NCI-H146 (cell line): ENCODE measurements at regions not wholly inside any gene's neighbourhood (a gene's known extent, or its start where the extent isn't known, plus 50 kb on each side); places are given as distances from the start of the nearest gene placed in this dataset.
A peak's percentile ranks its signal among the peaks of the same experiment; 100 is the strongest.
"Not testable (repeated sequence)": the region's sequence is repeated elsewhere in the genome, so short reads cannot be mapped to it uniquely, and the experiment has no call there.

Experiments
- DNase-seq: peaks from one replicate; lab custom pipeline; 2025; lab: John Stamatoyannopoulos, UW

- DNase-seq: no peak
These were observed 133.4 kb upstream of the CDH9 start for GRCh38 chr5:27171761-27172261.

- DNase-seq: no peak
These were observed 120.4 kb upstream of the CDH9 start for GRCh38 chr5:27158775-27159174.

- DNase-seq: no peak
These were observed 119.8 kb upstream of the CDH9 start for GRCh38 chr5:27158171-27158570.

- DNase-seq: no peak
These were observed 106.1 kb upstream of the CDH9 start for GRCh38 chr5:27144456-27144855.

- no peak for DNase-seq
These were observed 102.4 kb upstream of the CDH9 start for GRCh38 chr5:27140831-27141230.

GRCh38 chr5:27130587-27130986 is 92.2 kb upstream of the CDH9 start:
- DNase-seq: peak; percentile 24

GRCh38 chr5:27129926-27130325 is 91.5 kb upstream of the CDH9 start:
- no peak for DNase-seq

- no peak for DNase-seq
These were observed 87.5 kb upstream of the CDH9 start for GRCh38 chr5:27125856-27126255.

- peak; percentile 16 for DNase-seq
These were observed 86.2 kb upstream of the CDH9 start for GRCh38 chr5:27124590-27124989.

GRCh38 chr5:27119736-27120321 is 81.4 kb upstream of the CDH9 start:
- not testable (repeated sequence) for DNase-seq

- DNase-seq: no peak
These were observed 65.1 kb upstream of the CDH9 start for GRCh38 chr5:27103486-27103885.

- not testable (repeated sequence) for DNase-seq
These were observed 57.4 kb upstream of the CDH9 start for GRCh38 chr5:27095761-27096160.

- DNase-seq: peak; percentile 21
These were observed 54.9 kb upstream of the CDH9 start for GRCh38 chr5:27093279-27093678.

- no peak for DNase-seq
These were observed 53.5 kb upstream of the CDH9 start for GRCh38 chr5:27091858-27092257.

- not testable (repeated sequence) for DNase-seq
These were observed 50.4 kb upstream of the CDH9 start for GRCh38 chr5:27088822-27089221.
